Glutamatergic neuron (in vitro differentiated cells): ENCODE measurements at regions not wholly inside any gene's neighbourhood (a gene's known extent, or its start where the extent isn't known, plus 50 kb on each side); places are given as distances from the start of the nearest gene placed in this dataset.

Experiments used
- DNase-seq: peaks from one replicate; pipeline ENCODE4 v3.0.0; 2022
- H3K27ac Mint-ChIP-seq: one replicate; pipeline ENCODE4 v1.8.0; 2020; ENCODE audit warnings: mild to moderate bottlenecking, mixed read lengths, inconsistent platforms; ENCODE audit not compliant: unreplicated experiment
- H3K27me3 Mint-ChIP-seq: one replicate; pipeline ENCODE4 v1.8.0; 2020; ENCODE audit warnings: mild to moderate bottlenecking, moderate library complexity, mixed read lengths, inconsistent platforms; ENCODE audit not compliant: unreplicated experiment
- H3K36me3 Mint-ChIP-seq: one replicate; pipeline ENCODE4 v1.8.0; 2020; ENCODE audit warnings: mild to moderate bottlenecking, mixed read lengths, inconsistent platforms; ENCODE audit not compliant: unreplicated experiment
- H3K4me1 Mint-ChIP-seq: one replicate; pipeline ENCODE4 v1.8.0; 2020; ENCODE audit warnings: mild to moderate bottlenecking, low read depth, mixed read lengths, inconsistent platforms; ENCODE audit not compliant: unreplicated experiment
- H3K4me3 Mint-ChIP-seq: one replicate; pipeline ENCODE4 v1.8.0; 2020; ENCODE audit warnings: mild to moderate bottlenecking, mixed read lengths, inconsistent platforms; ENCODE audit not compliant: unreplicated experiment
- H3K9me3 Mint-ChIP-seq: one replicate; pipeline ENCODE4 v1.8.0; 2020; ENCODE audit warnings: mild to moderate bottlenecking, moderate library complexity, mixed read lengths, inconsistent platforms; ENCODE audit not compliant: unreplicated experiment
- CTCF ChIP-seq: fragments of 200-600 bp; sonication (generic); IDR thresholded peaks from one replicate; pipeline ENCODE4 v1.5.0; 2021; ENCODE audit not compliant: partially characterized antibody, unreplicated experiment

GRCh38 chr2:180660881-180661685, 319.3 kb upstream of the UBE2E3 start:
- Mint-ChIP-seq H3K9me3 (no peaks in the 10 kb centered on the region), H3K4me1 (no peaks in the 10 kb centered on the region), H3K36me3 (no peaks in the 10 kb centered on the region), H3K4me3 (no peak overlapping the region), H3K27ac (no peak overlapping the region), H3K27me3 (no peaks in the 10 kb centered on the region)
- no peak for DNase-seq
- TF ChIP-seq CTCF, result no peak

- no peak for TF ChIP-seq CTCF
- Mint-ChIP-seq H3K27me3 (no peaks in the 10 kb centered on the region), H3K4me3 (no peak overlapping the region), H3K4me1 (no peaks in the 10 kb centered on the region), H3K9me3 (no peaks in the 10 kb centered on the region), H3K36me3 (no peaks in the 10 kb centered on the region), H3K27ac (no peak overlapping the region)
- no peak for DNase-seq
These were observed 320.2 kb upstream of the UBE2E3 start for GRCh38 chr2:180660207-180660606.

- Mint-ChIP-seq H3K9me3 (no peaks in the 10 kb centered on the region), H3K27me3 (no peaks in the 10 kb centered on the region), H3K36me3 (no peaks in the 10 kb centered on the region), H3K27ac (no peak overlapping the region), H3K4me3 (no peak overlapping the region), H3K4me1 (no peaks in the 10 kb centered on the region)
- DNase-seq, result no peak
- no peak for TF ChIP-seq CTCF
These were observed 323.4 kb upstream of the UBE2E3 start for GRCh38 chr2:180657054-180657453.

- no peak for TF ChIP-seq CTCF
- H3K27ac Mint-ChIP-seq, result no peak overlapping the region
- no peaks in the 10 kb centered on the region for H3K27me3 Mint-ChIP-seq
- no peaks in the 10 kb centered on the region for H3K9me3 Mint-ChIP-seq
- no peaks in the 10 kb centered on the region for H3K36me3 Mint-ChIP-seq
- H3K4me3 Mint-ChIP-seq, result no peak overlapping the region
- DNase-seq, result no peak
- no peaks in the 10 kb centered on the region for H3K4me1 Mint-ChIP-seq
These were observed 324.0 kb upstream of the UBE2E3 start for GRCh38 chr2:180656455-180656847.

- Mint-ChIP-seq H3K9me3 (no peaks in the 10 kb centered on the region), H3K27ac (no peak overlapping the region)
- no peak for DNase-seq
These were observed 324.5 kb upstream of the UBE2E3 start for GRCh38 chr2:180655842-180656454.

More at GRCh38 chr2:180655842-180656454, 324.5 kb upstream of the UBE2E3 start:
- H3K36me3 Mint-ChIP-seq, result no peaks in the 10 kb centered on the region
- no peaks in the 10 kb centered on the region for H3K4me1 Mint-ChIP-seq
- H3K4me3 Mint-ChIP-seq, result no peak overlapping the region
- peak; percentile 79 for TF ChIP-seq CTCF
- no peaks in the 10 kb centered on the region for H3K27me3 Mint-ChIP-seq
